Neural cell (in vitro differentiated cells): ENCODE measurements at regions not wholly inside any gene's neighbourhood (a gene's known extent, or its start where the extent isn't known, plus 50 kb on each side); places are given as distances from the start of the nearest gene placed in this dataset.
"Not testable (repeated sequence)": the region's sequence is repeated elsewhere in the genome, so short reads cannot be mapped to it uniquely, and the experiment has no call there.

Experiments used
- H2AFZ ChIP-seq: fragments of 200-600, 300-800 bp; sonication (generic), shearing (Covaris generic); 2 replicates; pipeline ENCODE4 v1.6.0; 2014; ENCODE audit warnings: low read depth, mild to moderate bottlenecking, antibody characterized with exemption, low read length, moderate library complexity
- H3F3A ChIP-seq: fragments of 200-600 bp; shearing (Covaris generic); 2 replicates; pipeline ENCODE4 v1.6.1; 2016; ENCODE audit warnings: mild to moderate bottlenecking, moderate library complexity, mixed read lengths, antibody characterized with exemption, low read length; ENCODE audit not compliant: insufficient read depth, poor library complexity, severe bottlenecking
- H3K27ac ChIP-seq: fragments of 200-600, 300-800 bp; sonication (generic), shearing (Covaris generic); 2 replicates; pipeline ENCODE4 v1.5.1; 2014; ENCODE audit warnings: mild to moderate bottlenecking, low read length, moderate library complexity
- H3K27me3 ChIP-seq: fragments of 300-800, 200-600 bp; sonication (generic), shearing (Covaris generic); 2 replicates; pipeline ENCODE4 v1.6.0; 2014; ENCODE audit warnings: mild to moderate bottlenecking, low read depth, low read length, moderate library complexity; ENCODE audit not compliant: insufficient read depth
- H3K36me3 ChIP-seq: fragments of 300-800, 200-600 bp; sonication (generic), shearing (Covaris generic); 2 replicates; pipeline ENCODE4 v1.5.1; 2014; ENCODE audit warnings: mild to moderate bottlenecking, antibody characterized with exemption, low read length, moderate library complexity; ENCODE audit not compliant: insufficient read depth
- H3K4me2 ChIP-seq: fragments of 300-800, 200-600 bp; sonication (generic), shearing (Covaris generic); 2 replicates; pipeline ENCODE4 v1.6.0; 2014; ENCODE audit warnings: mild to moderate bottlenecking, low read length
- H3K4me3 ChIP-seq: fragments of 300-800, 200-600 bp; sonication (generic), shearing (Covaris generic); 2 replicates; pipeline ENCODE4 v1.5.1; 2014; ENCODE audit warnings: mild to moderate bottlenecking, low read length, moderate library complexity
- H3K79me2 ChIP-seq: fragments of 200-600 bp; shearing (Covaris generic); replicated peaks from 2 replicates; pipeline ENCODE4 v1.6.0; 2014; ENCODE audit warnings: mild to moderate bottlenecking, low read length, moderate library complexity; ENCODE audit not compliant: insufficient read depth
- H3K9ac ChIP-seq: fragments of 300-800, 200-600 bp; sonication (generic), shearing (Covaris generic); 2 replicates; pipeline ENCODE4 v1.6.1; 2016; ENCODE audit warnings: mild to moderate bottlenecking, low read length, mixed read lengths
- H3K9me2 ChIP-seq: fragments of 200-600 bp; shearing (Covaris generic); 2 replicates; pipeline ENCODE4 v1.6.1; 2016; ENCODE audit warnings: mild to moderate bottlenecking, low read length, mixed read lengths; ENCODE audit not compliant: insufficient read depth
- H3K9me3 ChIP-seq: fragments of 200-600, 300-800 bp; sonication (generic), shearing (Covaris generic); 2 replicates; pipeline ENCODE4 v1.6.1; 2016; ENCODE audit warnings: mild to moderate bottlenecking, mixed run types, low read length, moderate library complexity, mixed read lengths
- H4K20me1 ChIP-seq: fragments of 200-600 bp; shearing (Covaris generic); 2 replicates; pipeline ENCODE4 v1.6.1; 2016; ENCODE audit warnings: mild to moderate bottlenecking, mixed run types; ENCODE audit not compliant: insufficient read depth
- EP300 ChIP-seq: fragments of 450-650 bp; conservative IDR thresholded peaks from 2 replicates; pipeline ENCODE4 v1.6.1; 2014; ENCODE audit warnings: antibody characterized with exemption, mild to moderate bottlenecking, moderate library complexity; ENCODE audit not compliant: poor library complexity, severe bottlenecking
- MXI1 ChIP-seq: fragments of 450-650 bp; conservative IDR thresholded peaks from 2 replicates; pipeline ENCODE4 v1.6.1; 2014; ENCODE audit warnings: antibody characterized with exemption, mild to moderate bottlenecking; ENCODE audit not compliant: poor library complexity, severe bottlenecking
- POLR2AphosphoS5 ChIP-seq: IDR thresholded peaks from 2 replicates; pipeline ENCODE4 v1.6.1; 2012
- RAD21 ChIP-seq: fragments of 450-650 bp; conservative IDR thresholded peaks from 2 replicates; pipeline ENCODE4 v1.6.1; 2014; ENCODE audit warnings: antibody characterized with exemption, mild to moderate bottlenecking, moderate library complexity
- TF ChIP-seq, protein P1 (sequence below): fragments of 450-650 bp; IDR thresholded peaks from 2 replicates; pipeline ENCODE4 v1.5.1; 2014; ENCODE audit warnings: antibody characterized with exemption, mild to moderate bottlenecking, moderate library complexity; ENCODE audit not compliant: poor library complexity, severe bottlenecking

DNA sequence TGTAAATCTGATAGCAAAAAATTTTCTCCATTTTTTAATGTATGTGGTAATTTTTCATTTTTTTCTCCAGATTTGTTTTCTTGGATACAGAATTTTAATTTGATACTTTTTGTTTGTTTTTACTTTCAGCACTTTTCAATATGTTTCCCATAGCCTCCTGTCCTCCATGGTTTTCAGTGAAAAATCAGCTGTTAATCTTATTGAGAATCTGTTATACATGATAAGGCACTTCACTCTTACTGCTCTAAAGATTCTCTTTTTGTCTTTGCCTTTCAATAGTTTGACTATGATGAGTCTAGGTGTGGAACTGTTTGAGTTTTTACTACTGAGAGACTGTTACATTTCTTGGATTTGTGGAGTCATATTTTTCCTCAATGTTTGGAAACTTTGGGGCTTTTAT is 455.7 kb upstream of the NUDT12 start:
- H3K9me2 ChIP-seq = no peaks in the 10 kb centered on the region
- H3K27ac ChIP-seq = no peak overlapping the region
- no peaks in the 10 kb centered on the region for H3K27me3 ChIP-seq
- no peaks in the 10 kb centered on the region for H4K20me1 ChIP-seq
- no peak overlapping the region for H3K4me2 ChIP-seq
- no peaks in the 10 kb centered on the region for H3K9me3 ChIP-seq
- H3K4me3 ChIP-seq = no peak overlapping the region
- no peak overlapping the region for H3K9ac ChIP-seq
- no peak overlapping the region for H2AFZ ChIP-seq
- no peaks in the 10 kb centered on the region for H3K36me3 ChIP-seq
- TF ChIP-seq MXI1 = no peak
- no peaks in the 10 kb centered on the region for H3K79me2 ChIP-seq
- H3F3A ChIP-seq = no peaks in the 10 kb centered on the region

DNA sequence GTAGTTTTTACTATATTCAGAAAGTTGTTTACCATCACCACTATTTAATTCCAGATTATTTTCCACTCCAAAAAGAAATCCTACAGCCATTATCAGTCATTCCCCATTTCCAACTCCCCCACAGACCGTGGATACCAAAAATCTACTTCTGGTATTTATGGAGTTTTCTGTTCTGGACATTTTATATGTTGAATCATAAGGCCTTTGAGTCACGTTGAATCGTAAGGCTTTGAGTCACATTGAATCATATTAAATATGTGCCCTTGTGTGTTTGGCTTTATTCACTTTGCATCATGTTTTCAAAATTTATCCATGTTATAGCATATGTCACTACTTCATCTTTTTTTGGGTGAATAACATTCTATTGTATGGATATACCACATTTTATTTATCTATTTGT is 454.1 kb upstream of the NUDT12 start:
- Histone ChIP-seq H3K4me2 (no peak overlapping the region), H3K36me3 (no peaks in the 10 kb centered on the region), H3K79me2 (no peaks in the 10 kb centered on the region), H2AFZ (no peak overlapping the region), H3K4me3 (no peak overlapping the region), H4K20me1 (no peaks in the 10 kb centered on the region), H3K27me3 (no peaks in the 10 kb centered on the region), H3K9me2 (no peaks in the 10 kb centered on the region), H3K9ac (no peak overlapping the region), H3K27ac (no peak overlapping the region), H3F3A (no peaks in the 10 kb centered on the region), H3K9me3 (no peaks in the 10 kb centered on the region)
- TF ChIP-seq RAD21 (no peak), POLR2AphosphoS5 (no peak)

DNA sequence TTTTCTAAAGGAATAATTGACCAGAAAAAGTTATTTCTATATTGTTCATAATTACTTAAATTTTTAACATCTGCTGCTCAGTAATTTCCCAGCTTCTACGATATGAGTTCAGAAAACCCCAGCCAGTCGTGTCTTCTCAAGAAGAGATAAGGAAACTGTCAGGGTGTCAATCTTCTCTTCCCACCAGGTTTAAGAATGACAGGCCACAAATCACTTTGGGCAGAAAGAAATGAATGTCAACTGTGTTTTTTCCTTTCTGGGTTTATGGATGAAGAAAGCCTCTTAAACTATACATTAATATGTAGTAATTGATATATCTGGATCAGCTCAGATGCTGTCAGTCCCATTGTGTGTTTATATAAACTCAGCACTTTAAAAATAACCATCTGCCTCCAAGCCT is 453.2 kb upstream of the NUDT12 start:
- H3K27ac ChIP-seq = no peak overlapping the region
- no peaks in the 10 kb centered on the region for H3K9me2 ChIP-seq
- H2AFZ ChIP-seq = no peak overlapping the region
- TF ChIP-seq, protein P1, sequence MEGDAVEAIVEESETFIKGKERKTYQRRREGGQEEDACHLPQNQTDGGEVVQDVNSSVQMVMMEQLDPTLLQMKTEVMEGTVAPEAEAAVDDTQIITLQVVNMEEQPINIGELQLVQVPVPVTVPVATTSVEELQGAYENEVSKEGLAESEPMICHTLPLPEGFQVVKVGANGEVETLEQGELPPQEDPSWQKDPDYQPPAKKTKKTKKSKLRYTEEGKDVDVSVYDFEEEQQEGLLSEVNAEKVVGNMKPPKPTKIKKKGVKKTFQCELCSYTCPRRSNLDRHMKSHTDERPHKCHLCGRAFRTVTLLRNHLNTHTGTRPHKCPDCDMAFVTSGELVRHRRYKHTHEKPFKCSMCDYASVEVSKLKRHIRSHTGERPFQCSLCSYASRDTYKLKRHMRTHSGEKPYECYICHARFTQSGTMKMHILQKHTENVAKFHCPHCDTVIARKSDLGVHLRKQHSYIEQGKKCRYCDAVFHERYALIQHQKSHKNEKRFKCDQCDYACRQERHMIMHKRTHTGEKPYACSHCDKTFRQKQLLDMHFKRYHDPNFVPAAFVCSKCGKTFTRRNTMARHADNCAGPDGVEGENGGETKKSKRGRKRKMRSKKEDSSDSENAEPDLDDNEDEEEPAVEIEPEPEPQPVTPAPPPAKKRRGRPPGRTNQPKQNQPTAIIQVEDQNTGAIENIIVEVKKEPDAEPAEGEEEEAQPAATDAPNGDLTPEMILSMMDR = no peak
- TF ChIP-seq POLR2AphosphoS5 (peak; percentile 46), EP300 (peak; percentile 93)
- no peak overlapping the region for H3K9ac ChIP-seq
- H3K4me2 ChIP-seq = no peak overlapping the region
- no peak overlapping the region for H3K4me3 ChIP-seq
- H3K27me3 ChIP-seq = no peaks in the 10 kb centered on the region
- H3K36me3 ChIP-seq = no peaks in the 10 kb centered on the region
- H4K20me1 ChIP-seq = no peaks in the 10 kb centered on the region
- no peaks in the 10 kb centered on the region for H3F3A ChIP-seq
- no peaks in the 10 kb centered on the region for H3K79me2 ChIP-seq
- no peaks in the 10 kb centered on the region for H3K9me3 ChIP-seq

DNA sequence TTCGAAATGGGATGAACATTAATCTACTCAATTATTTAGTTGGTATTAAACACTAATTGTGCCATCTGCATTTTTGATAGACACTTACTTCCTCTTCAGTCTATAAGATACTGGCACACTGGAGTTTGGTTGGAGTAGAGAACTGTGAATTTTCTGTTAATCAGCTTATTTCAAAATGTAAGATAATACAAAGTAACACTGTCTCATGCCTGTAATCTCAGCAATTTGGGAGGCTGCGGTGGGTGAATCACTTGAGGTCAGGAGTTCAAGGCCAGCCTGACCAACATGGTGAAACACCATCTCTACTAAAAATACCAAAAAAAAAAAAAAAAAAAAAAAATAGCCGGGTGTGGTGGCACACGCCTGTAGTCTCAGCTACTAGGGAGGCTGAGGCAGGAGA is 440.2 kb upstream of the NUDT12 start:
- not testable (repeated sequence) for H3K9me2 ChIP-seq, H3K36me3 ChIP-seq, H3K27me3 ChIP-seq, H3K27ac ChIP-seq, H3K9me3 ChIP-seq, H4K20me1 ChIP-seq, H3K79me2 ChIP-seq, H3K4me2 ChIP-seq, H3K4me3 ChIP-seq, H2AFZ ChIP-seq, H3F3A ChIP-seq, H3K9ac ChIP-seq
